ENCODE measurements at regions not wholly inside any gene's neighbourhood (a gene's known extent, or its start where the extent isn't known, plus 50 kb on each side); places are given as distances from the start of the nearest gene placed in this dataset.
"Not testable (repeated sequence)": the region's sequence is repeated elsewhere in the genome, so short reads cannot be mapped to it uniquely, and the experiment has no call there.

- H3K9me3 Mint-ChIP-seq; H3K36me3 Mint-ChIP-seq (ENCODE audit: low read depth); H3K4me1 Mint-ChIP-seq (ENCODE audit: low read depth); H3K27ac Mint-ChIP-seq; H3K4me3 Mint-ChIP-seq; DNase-seq; H3K27me3 Mint-ChIP-seq: not testable (repeated sequence)
Measured at GRCh38 chr5:34329201-34329600, 286.2 kb upstream of the C1QTNF3 start.

- not testable (repeated sequence) for H3K4me1 Mint-ChIP-seq (ENCODE audit: low read depth); H3K27me3 Mint-ChIP-seq; H3K27ac Mint-ChIP-seq; H3K4me3 Mint-ChIP-seq; H3K9me3 Mint-ChIP-seq; H3K36me3 Mint-ChIP-seq (ENCODE audit: low read depth); DNase-seq
Measured at GRCh38 chr5:34329611-34330108, 286.6 kb upstream of the C1QTNF3 start.

DNA sequence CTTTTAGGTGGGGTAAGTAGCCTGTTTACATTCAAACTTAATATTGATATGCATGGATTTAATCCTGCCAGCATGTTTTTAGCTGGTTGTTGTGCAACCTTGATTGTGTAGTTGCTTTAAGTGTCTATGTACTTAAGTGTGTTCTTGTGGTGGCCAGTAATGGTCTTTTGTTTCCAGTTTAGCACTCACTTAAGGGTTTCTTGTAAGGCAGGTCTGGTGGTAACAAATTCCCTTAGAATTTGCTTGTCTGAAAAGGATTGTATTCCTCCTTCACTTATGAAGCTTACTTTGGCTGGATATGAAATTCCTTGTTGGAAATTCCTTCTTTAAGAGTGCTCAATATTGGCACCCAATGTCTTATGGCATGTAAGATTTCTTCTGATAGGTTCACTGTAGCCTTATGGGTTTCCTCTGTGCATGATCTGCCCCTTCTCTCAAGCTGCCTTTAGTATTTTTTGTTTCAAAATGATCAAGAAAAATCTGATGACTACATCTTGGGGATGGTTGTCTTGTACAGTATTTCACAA lies 289.0 kb upstream of the C1QTNF3 start:
- not testable (repeated sequence) for H3K36me3 Mint-ChIP-seq (ENCODE audit: low read depth); H3K4me3 Mint-ChIP-seq; DNase-seq; H3K27ac Mint-ChIP-seq; H3K9me3 Mint-ChIP-seq; H3K4me1 Mint-ChIP-seq (ENCODE audit: low read depth); H3K27me3 Mint-ChIP-seq

- not testable (repeated sequence) for H3K4me3 Mint-ChIP-seq; H3K36me3 Mint-ChIP-seq (ENCODE audit: low read depth); H3K27me3 Mint-ChIP-seq; DNase-seq; H3K27ac Mint-ChIP-seq; H3K9me3 Mint-ChIP-seq; H3K4me1 Mint-ChIP-seq (ENCODE audit: low read depth)
Measured at GRCh38 chr5:34339408-34340001, 296.5 kb upstream of the C1QTNF3 start.

GRCh38 chr5:34354440-34354839 lies 301.7 kb upstream of the RAI14 start:
- not testable (repeated sequence) for H3K4me3 Mint-ChIP-seq; H3K9me3 Mint-ChIP-seq; H3K4me1 Mint-ChIP-seq (ENCODE audit: low read depth); H3K27ac Mint-ChIP-seq; H3K36me3 Mint-ChIP-seq (ENCODE audit: low read depth); DNase-seq; H3K27me3 Mint-ChIP-seq

DNA sequence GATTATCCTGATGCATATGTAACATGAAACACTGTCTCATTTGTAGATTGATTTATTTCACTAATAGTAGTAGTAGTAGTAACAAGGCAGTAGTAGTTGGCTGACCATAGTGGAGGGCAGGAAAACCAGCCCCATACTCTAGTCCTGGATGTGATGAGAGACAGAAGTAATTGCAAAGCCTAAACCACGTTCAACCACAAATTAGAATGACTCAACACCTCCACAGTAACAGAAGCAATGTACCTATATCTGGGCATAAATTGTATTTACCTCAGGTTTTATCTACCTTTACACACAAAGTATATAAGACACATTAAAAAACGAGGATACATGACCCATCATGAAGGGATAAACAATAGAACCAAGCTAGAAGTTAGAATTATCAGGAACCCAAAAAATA lies 284.7 kb upstream of the RAI14 start:
- not testable (repeated sequence) for H3K9me3 Mint-ChIP-seq, H3K27me3 Mint-ChIP-seq, H3K27ac Mint-ChIP-seq

GRCh38 chr5:34371817-34372216 lies 284.3 kb upstream of the RAI14 start:
- not testable (repeated sequence) for H3K4me1 Mint-ChIP-seq (ENCODE audit: low read depth); H3K27ac Mint-ChIP-seq; H3K36me3 Mint-ChIP-seq (ENCODE audit: low read depth); H3K27me3 Mint-ChIP-seq; H3K9me3 Mint-ChIP-seq; DNase-seq; H3K4me3 Mint-ChIP-seq

More for the DNA sequence above, 284.7 kb upstream of the RAI14 start:
- not testable (repeated sequence) for H3K36me3 Mint-ChIP-seq (ENCODE audit: low read depth); H3K4me1 Mint-ChIP-seq (ENCODE audit: low read depth); DNase-seq; H3K4me3 Mint-ChIP-seq

- H3K27me3 Mint-ChIP-seq; H3K36me3 Mint-ChIP-seq (ENCODE audit: low read depth); H3K9me3 Mint-ChIP-seq; H3K4me1 Mint-ChIP-seq (ENCODE audit: low read depth); H3K27ac Mint-ChIP-seq; DNase-seq; H3K4me3 Mint-ChIP-seq: not testable (repeated sequence)
Measured at GRCh38 chr5:34372739-34373138, 283.4 kb upstream of the RAI14 start.

DNA sequence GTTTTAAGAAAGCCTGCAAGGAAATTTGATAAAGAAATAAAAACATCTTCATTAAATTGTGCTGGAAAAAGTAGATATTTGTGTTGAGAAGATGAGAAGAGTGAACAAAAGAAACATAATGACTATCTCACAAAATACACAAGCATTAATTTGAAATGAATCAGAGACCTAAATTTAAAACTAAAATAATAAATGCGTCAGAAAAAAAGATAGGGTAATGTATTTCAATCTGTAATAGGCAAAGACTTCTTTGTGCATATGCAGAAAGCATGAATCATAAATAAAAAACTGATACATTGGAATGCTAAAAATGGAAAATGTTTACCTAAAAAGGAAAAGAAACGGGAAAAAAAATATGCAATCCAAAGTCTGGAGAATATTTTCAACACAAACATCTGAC lies 278.5 kb upstream of the RAI14 start:
- H3K27me3 Mint-ChIP-seq; H3K4me1 Mint-ChIP-seq (ENCODE audit: low read depth); H3K9me3 Mint-ChIP-seq; H3K4me3 Mint-ChIP-seq; H3K27ac Mint-ChIP-seq; H3K36me3 Mint-ChIP-seq (ENCODE audit: low read depth); DNase-seq: not testable (repeated sequence)

- H3K4me3 Mint-ChIP-seq; H3K9me3 Mint-ChIP-seq; DNase-seq; H3K4me1 Mint-ChIP-seq (ENCODE audit: low read depth); H3K36me3 Mint-ChIP-seq (ENCODE audit: low read depth); H3K27me3 Mint-ChIP-seq; H3K27ac Mint-ChIP-seq: not testable (repeated sequence)
Measured at GRCh38 chr5:34378498-34378897, 277.6 kb upstream of the RAI14 start.

GRCh38 chr5:34388754-34389153 lies 267.4 kb upstream of the RAI14 start:
- not testable (repeated sequence) for H3K4me3 Mint-ChIP-seq; H3K27me3 Mint-ChIP-seq; H3K9me3 Mint-ChIP-seq; H3K36me3 Mint-ChIP-seq (ENCODE audit: low read depth); DNase-seq; H3K27ac Mint-ChIP-seq; H3K4me1 Mint-ChIP-seq (ENCODE audit: low read depth)

DNA sequence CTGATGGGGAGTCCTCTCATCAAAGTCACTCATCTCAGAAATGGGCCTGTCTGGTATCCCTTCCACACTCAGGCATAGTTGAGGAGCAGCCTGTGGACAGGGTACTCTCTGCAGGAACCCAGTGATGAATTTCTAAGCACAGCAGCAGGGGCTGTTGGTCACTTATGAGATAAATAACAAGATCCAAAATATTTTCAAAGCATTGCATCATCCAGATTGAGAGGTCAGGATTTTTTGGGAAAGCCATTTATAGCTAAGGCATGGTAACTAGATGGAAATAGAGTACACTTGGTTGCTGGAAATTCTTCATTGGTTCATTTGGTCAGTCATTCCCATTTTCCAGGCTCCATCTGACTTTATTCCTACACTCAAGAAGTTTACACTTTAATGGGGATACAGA lies 246.8 kb upstream of the RAI14 start:
- no peak overlapping the region for H3K27ac Mint-ChIP-seq
- no peaks in the 10 kb centered on the region for H3K27me3 Mint-ChIP-seq
- H3K4me3 Mint-ChIP-seq, result no peak overlapping the region
- DNase-seq, result no peak
- H3K4me1 Mint-ChIP-seq (ENCODE audit: low read depth), result no peaks in the 10 kb centered on the region
- no peaks in the 10 kb centered on the region for H3K9me3 Mint-ChIP-seq
- no peaks in the 10 kb centered on the region for H3K36me3 Mint-ChIP-seq (ENCODE audit: low read depth)

GRCh38 chr5:34410411-34411139 lies 245.6 kb upstream of the RAI14 start:
- no peaks in the 10 kb centered on the region for H3K36me3 Mint-ChIP-seq (ENCODE audit: low read depth)
- no peak for DNase-seq
- no peak overlapping the region for H3K27ac Mint-ChIP-seq
- H3K9me3 Mint-ChIP-seq, result no peaks in the 10 kb centered on the region
- H3K27me3 Mint-ChIP-seq, result peaks cover 6% of the 10 kb centered on the region
- no peaks in the 10 kb centered on the region for H3K4me1 Mint-ChIP-seq (ENCODE audit: low read depth)
- H3K4me3 Mint-ChIP-seq, result no peak overlapping the region

DNA sequence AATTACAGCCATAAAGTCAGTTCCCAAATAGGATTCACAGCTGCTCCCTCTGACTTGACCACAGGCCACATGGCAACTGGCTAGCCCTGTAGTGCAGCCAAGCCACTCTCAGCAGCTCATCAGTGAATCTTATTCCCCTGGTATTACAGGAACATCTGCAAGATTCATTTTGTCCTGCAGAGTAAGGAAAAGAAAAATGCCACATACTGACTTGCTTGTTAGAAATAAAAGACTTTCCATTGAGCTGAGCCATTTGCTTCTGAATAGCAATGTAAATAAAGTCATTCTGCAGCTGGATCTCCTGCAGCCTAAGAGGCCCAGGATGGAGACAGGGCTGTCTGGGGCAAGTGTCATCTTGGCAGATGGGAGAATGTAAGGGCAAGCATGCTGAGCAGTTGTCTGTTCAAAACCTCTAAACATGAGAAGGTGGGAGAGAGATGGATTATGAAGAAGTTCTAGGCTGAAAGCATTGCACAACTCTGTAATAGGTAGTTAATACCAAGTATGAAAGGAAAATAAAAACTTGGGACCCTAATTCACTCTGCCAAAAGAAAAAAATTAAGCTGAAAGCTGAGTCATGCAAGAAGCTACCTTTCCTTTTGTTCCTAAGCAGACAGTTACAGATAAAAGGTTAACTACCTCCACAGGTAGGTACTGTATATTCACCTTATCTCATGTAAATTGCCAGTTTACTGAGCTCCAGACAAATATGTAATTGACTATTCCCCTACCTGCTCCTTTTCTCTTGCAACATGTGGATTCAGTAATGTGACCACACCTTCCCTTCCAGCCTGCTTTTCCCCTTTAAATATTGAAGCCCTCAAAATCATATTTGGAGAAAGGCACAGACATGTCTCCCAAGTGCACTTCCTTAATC lies 244.4 kb upstream of the RAI14 start:
- no peaks in the 10 kb centered on the region for H3K36me3 Mint-ChIP-seq (ENCODE audit: low read depth)
- H3K4me3 Mint-ChIP-seq, result no peak overlapping the region
- no peak for DNase-seq
- no peaks in the 10 kb centered on the region for H3K9me3 Mint-ChIP-seq
- H3K27me3 Mint-ChIP-seq, result peaks cover 7% of the 10 kb centered on the region
- no peaks in the 10 kb centered on the region for H3K4me1 Mint-ChIP-seq (ENCODE audit: low read depth)
- no peak overlapping the region for H3K27ac Mint-ChIP-seq

DNA sequence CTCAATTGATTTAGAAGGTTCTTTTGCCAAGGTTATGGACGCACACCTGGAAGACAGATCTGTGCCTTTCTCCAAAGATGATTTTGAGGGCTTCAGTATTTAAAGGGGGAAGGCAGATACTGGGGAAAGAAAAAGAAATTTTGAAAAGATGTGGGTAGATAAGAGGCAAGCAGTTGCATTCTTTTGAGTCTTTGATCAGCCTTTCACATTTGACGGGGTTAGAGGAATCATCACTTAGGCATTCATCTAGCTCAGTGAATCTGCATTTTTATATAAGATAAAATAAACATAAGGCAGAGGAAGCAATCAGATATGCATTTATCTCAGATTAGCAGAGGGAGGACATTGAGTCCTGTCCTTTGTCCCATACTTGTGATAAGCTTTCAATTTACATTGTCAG lies 243.4 kb upstream of the RAI14 start:
- Mint-ChIP-seq H3K27me3 (peaks cover 11% of the 10 kb centered on the region), H3K9me3 (no peaks in the 10 kb centered on the region), H3K36me3 (ENCODE audit: low read depth) (no peaks in the 10 kb centered on the region), H3K4me1 (ENCODE audit: low read depth) (no peaks in the 10 kb centered on the region), H3K27ac (no peak overlapping the region), H3K4me3 (no peak overlapping the region)
- DNase-seq, result no peak
